ENCODE measurements at regions not wholly inside any gene's neighbourhood (a gene's known extent, or its start where the extent isn't known, plus 50 kb on each side); places are given as distances from the start of the nearest gene placed in this dataset.

DNA sequence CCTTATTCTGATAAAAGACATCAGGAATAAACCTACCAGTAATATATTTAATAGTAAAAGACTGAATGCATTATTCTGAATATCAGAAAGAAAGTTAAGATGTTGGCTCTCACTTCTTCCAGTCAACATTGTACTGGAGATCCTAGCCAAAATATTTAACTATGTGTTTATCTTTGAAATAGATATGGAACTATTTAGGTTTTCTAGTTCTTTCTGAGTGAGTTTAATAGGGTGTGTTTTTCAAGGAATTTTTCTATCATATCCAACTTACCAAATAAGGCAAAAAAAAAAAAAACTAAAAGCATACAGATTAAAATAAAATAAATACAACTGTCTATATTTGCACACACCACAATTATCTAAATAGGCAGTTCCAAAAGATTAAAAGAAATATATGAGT, 478.9 kb upstream of the LMO3 start:
- no peaks in the 10 kb centered on the region for H3K36me3 Mint-ChIP-seq (ENCODE audit: low read depth)
- peaks cover 4% of the 10 kb centered on the region for H3K4me1 Mint-ChIP-seq
- no peak overlapping the region for H3K27ac Mint-ChIP-seq
- H3K4me3 Mint-ChIP-seq = no peak overlapping the region
- TF ChIP-seq, protein P1, sequence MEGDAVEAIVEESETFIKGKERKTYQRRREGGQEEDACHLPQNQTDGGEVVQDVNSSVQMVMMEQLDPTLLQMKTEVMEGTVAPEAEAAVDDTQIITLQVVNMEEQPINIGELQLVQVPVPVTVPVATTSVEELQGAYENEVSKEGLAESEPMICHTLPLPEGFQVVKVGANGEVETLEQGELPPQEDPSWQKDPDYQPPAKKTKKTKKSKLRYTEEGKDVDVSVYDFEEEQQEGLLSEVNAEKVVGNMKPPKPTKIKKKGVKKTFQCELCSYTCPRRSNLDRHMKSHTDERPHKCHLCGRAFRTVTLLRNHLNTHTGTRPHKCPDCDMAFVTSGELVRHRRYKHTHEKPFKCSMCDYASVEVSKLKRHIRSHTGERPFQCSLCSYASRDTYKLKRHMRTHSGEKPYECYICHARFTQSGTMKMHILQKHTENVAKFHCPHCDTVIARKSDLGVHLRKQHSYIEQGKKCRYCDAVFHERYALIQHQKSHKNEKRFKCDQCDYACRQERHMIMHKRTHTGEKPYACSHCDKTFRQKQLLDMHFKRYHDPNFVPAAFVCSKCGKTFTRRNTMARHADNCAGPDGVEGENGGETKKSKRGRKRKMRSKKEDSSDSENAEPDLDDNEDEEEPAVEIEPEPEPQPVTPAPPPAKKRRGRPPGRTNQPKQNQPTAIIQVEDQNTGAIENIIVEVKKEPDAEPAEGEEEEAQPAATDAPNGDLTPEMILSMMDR (IDR thresholded peaks at IDR 0.05; ENCODE audit: unreplicated experiment in 3 of 3) = no peak
- H3K9me3 Mint-ChIP-seq = peaks cover 2% of the 10 kb centered on the region
- peaks cover 8% of the 10 kb centered on the region for H3K27me3 Mint-ChIP-seq (ENCODE audit: low read depth)

DNA sequence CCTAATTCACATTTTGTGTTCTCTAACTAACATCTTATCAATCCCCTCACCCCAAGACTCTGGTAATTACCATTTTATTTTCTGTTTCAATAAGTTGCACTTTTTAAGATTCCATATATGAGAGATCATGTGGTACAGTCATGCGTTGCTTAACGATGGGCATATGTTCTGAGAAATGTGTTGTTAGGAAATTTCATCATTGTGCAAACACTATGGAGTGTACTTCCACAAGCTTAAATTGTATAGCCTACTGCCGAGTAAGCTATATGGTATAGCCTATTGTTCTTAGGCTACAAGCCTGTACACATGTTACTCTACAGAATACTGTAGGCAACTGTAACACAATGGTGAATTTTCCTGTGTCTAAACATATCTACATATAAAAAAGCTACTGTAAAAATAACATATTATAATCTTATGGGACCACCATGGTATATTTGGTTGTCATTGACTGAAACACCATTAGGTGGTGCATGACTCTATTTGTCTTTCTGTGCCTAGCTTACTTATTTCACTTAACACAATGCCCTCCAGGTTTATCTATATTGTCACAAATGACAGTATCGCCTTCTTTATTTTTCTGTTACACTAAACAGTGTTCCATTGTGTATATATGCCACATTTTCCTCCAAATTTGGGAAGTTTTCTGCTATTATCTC, 473.4 kb upstream of the LMO3 start:
- Mint-ChIP-seq H3K4me3 (no peak overlapping the region), H3K36me3 (ENCODE audit: low read depth) (no peaks in the 10 kb centered on the region), H3K27me3 (ENCODE audit: low read depth) (peaks cover 8% of the 10 kb centered on the region), H3K9me3 (no peaks in the 10 kb centered on the region), H3K27ac (no peak overlapping the region), H3K4me1 (no peaks in the 10 kb centered on the region)
- TF ChIP-seq, protein P1 (IDR thresholded peaks at IDR 0.05; ENCODE audit: unreplicated experiment in 3 of 3) = no peak

DNA sequence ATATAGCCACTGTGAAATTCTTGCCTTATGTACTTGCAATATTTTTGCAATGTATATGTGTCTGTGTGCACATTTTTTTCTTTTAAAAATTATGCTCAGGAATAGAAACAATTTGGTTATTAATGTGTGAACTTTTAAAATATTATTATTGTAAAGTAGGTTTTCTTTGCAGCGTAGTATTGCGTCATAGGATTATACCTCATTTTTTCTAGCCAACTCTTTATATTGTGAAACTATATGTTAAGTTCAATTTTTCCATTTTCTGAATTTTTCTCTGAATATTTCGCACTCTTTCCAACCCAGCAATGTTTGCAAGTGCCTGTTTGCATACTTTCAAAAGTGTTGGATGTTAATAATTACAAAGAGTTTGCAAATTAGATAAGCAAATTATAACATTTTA, 471.6 kb upstream of the LMO3 start:
- H3K4me1 Mint-ChIP-seq = no peaks in the 10 kb centered on the region
- H3K36me3 Mint-ChIP-seq (ENCODE audit: low read depth) = no peaks in the 10 kb centered on the region
- peaks cover 8% of the 10 kb centered on the region for H3K27me3 Mint-ChIP-seq (ENCODE audit: low read depth)
- no peak overlapping the region for H3K27ac Mint-ChIP-seq
- no peak overlapping the region for H3K4me3 Mint-ChIP-seq
- H3K9me3 Mint-ChIP-seq = no peaks in the 10 kb centered on the region
- TF ChIP-seq, protein P1 (IDR thresholded peaks at IDR 0.05; ENCODE audit: unreplicated experiment in 3 of 3) = no peak

DNA sequence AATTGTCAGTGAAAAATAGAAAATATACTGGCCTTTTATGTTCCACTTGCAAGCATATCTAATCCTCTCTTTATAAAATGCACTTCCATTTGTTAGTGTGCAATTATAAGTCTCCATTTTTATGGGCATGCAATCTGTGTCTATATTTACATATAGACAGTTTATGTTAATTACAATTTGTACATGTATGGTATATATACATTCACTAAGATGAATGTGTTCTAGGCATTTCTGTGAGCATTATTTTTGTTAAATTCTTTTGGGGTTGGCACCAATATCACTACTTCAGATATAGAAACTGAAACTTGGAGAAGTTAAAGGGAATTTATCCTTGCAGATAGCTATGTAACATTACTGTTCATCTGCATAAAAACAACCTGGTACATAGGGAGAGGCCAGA, 470.8 kb upstream of the LMO3 start:
- TF ChIP-seq, protein P1 (IDR thresholded peaks at IDR 0.05; ENCODE audit: unreplicated experiment in 3 of 3) = no peak
- no peak overlapping the region for H3K27ac Mint-ChIP-seq
- H3K27me3 Mint-ChIP-seq (ENCODE audit: low read depth) = peaks cover 8% of the 10 kb centered on the region
- no peaks in the 10 kb centered on the region for H3K4me1 Mint-ChIP-seq
- no peaks in the 10 kb centered on the region for H3K36me3 Mint-ChIP-seq (ENCODE audit: low read depth)
- no peaks in the 10 kb centered on the region for H3K9me3 Mint-ChIP-seq
- H3K4me3 Mint-ChIP-seq = no peak overlapping the region

DNA sequence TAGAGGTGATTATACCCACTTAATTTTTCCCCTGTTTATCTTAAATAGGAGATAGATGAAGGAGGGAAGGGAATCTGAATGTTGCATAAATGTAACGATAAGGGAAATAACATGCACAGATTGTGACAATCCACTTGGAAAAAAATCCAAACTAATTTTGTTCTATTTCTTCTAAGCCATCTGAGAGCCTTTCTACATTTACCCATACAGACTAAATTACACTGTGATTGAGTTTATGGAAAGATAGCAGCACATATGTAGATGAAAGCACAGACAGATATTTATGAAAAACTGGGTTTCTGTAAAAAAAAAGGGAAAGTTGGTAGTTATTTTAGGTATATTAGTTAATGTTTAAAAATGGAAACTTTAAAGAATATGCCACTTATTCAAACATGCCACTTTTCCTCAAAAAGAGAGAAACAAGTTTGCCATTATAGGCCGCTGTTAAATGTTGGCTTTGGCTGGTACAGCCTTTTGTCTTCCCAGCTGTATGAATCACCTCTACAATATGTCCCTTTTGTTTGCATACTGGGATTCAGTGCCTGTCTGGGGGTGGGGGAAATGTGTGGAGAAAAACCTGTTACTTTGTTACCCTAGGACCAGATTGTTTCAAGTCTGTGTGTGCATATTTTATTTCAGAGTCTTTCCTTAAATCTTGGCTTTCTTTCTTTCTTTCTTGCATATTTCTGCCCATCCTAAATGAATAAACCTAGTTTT, 470.2 kb upstream of the LMO3 start:
- Mint-ChIP-seq H3K36me3 (ENCODE audit: low read depth) (no peaks in the 10 kb centered on the region), H3K27ac (no peak overlapping the region), H3K4me3 (no peak overlapping the region), H3K4me1 (no peaks in the 10 kb centered on the region), H3K27me3 (ENCODE audit: low read depth) (peaks cover 7% of the 10 kb centered on the region), H3K9me3 (no peaks in the 10 kb centered on the region)
- TF ChIP-seq, protein P1 (IDR thresholded peaks at IDR 0.05; ENCODE audit: unreplicated experiment in 3 of 3) = no peak

DNA sequence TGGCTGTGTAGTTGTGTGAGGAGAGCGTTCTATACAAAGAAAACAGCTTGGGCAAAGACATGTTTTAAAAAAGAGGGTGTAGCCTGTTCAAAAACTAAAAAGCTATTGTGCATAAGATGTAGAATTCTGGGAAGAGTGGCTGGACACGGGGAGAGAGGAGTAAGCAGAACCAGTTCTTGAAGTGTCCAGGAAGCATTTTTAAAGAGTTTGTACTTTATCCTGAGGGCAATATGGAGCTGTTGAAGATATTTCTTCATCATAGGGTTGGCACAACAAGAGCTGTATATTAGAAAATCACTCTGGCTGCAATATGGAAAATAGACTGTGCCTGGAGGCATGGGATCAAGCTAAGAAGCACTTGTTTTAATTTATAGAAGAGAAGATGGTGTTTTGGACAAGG, 458.9 kb upstream of the LMO3 start:
- Mint-ChIP-seq H3K27ac (no peak overlapping the region), H3K27me3 (ENCODE audit: low read depth) (no peaks in the 10 kb centered on the region), H3K9me3 (no peaks in the 10 kb centered on the region)

More for the DNA sequence above, 458.9 kb upstream of the LMO3 start:
- TF ChIP-seq, protein P1 (IDR thresholded peaks at IDR 0.05; ENCODE audit: unreplicated experiment in 3 of 3) = no peak
- Mint-ChIP-seq H3K4me3 (no peak overlapping the region), H3K4me1 (no peaks in the 10 kb centered on the region), H3K36me3 (ENCODE audit: low read depth) (no peaks in the 10 kb centered on the region)

Data from nephron (organoid).